Left lobe of liver (tissue), 2 donors: ENCODE measurements at regions not wholly inside any gene's neighbourhood (a gene's known extent, or its start where the extent isn't known, plus 50 kb on each side); places are given as distances from the start of the nearest gene placed in this dataset.
"Not testable (repeated sequence)": the region's sequence is repeated elsewhere in the genome, so short reads cannot be mapped to it uniquely, and the experiment has no call there.

ENCODE experiments used
- ATAC-seq: fragments of 200-7000 bp; cut with Tn5 transposase; one replicate; pipeline ENCODE4 v1.9.1; 2020; ENCODE audit warnings: mild to moderate bottlenecking, moderate library complexity
- DNase-seq: peaks from one replicate; pipeline ENCODE4 v3.0.0-alpha.2; 2020; ENCODE audit warnings: low spot score
- donor health status: DM: no; HTN: no; CAD: no; lungs with moderate emphysema.
- donor health status: DM: no; HTN: yes; CAD: no.

GRCh38 chr2:201946746-201947145 lies 86.9 kb upstream of the FZD7 start:
- ATAC-seq, DNase-seq: not testable (repeated sequence)

GRCh38 chr2:201947287-201947686 lies 86.4 kb upstream of the FZD7 start:
- no peak for ATAC-seq
- no peak for DNase-seq

- ATAC-seq (no peak), DNase-seq (no peak)
These were observed 84.3 kb upstream of the FZD7 start for GRCh38 chr2:201949181-201949926.

- DNase-seq (no peak), ATAC-seq (no peak)
These were observed 83.8 kb upstream of the FZD7 start for GRCh38 chr2:201949927-201950246.

GRCh38 chr2:201950606-201951005 lies 83.0 kb upstream of the FZD7 start:
- ATAC-seq, result no peak
- DNase-seq, result no peak

GRCh38 chr2:201952187-201952586 lies 81.5 kb upstream of the FZD7 start:
- no peak for DNase-seq
- no peak for ATAC-seq

- ATAC-seq (no peak), DNase-seq (no peak)
These were observed 80.3 kb upstream of the FZD7 start for GRCh38 chr2:201953396-201953795.

- ATAC-seq (no peak), DNase-seq (no peak)
These were observed 79.8 kb upstream of the FZD7 start for GRCh38 chr2:201953880-201954279.

GRCh38 chr2:201955231-201955630 lies 78.4 kb upstream of the FZD7 start:
- no peak for ATAC-seq
- no peak for DNase-seq

- DNase-seq (no peak), ATAC-seq (no peak)
These were observed 77.9 kb upstream of the FZD7 start for GRCh38 chr2:201955702-201956141.

- ATAC-seq, result no peak
- no peak for DNase-seq
These were observed 77.3 kb upstream of the FZD7 start for GRCh38 chr2:201956361-201956760.

GRCh38 chr2:201957091-201957490 lies 76.6 kb upstream of the FZD7 start:
- DNase-seq (no peak), ATAC-seq (no peak)

- no peak for DNase-seq
- ATAC-seq, result no peak
These were observed 74.5 kb upstream of the FZD7 start for GRCh38 chr2:201959198-201959597.

- DNase-seq (no peak), ATAC-seq (no peak)
These were observed 74.0 kb upstream of the FZD7 start for GRCh38 chr2:201959626-201960025.

GRCh38 chr2:201960305-201960704 lies 73.3 kb upstream of the FZD7 start:
- no peak for ATAC-seq
- no peak for DNase-seq

GRCh38 chr2:201961401-201961800 lies 72.3 kb upstream of the FZD7 start:
- DNase-seq (no peak), ATAC-seq (no peak)

GRCh38 chr2:201962774-201963562 lies 70.7 kb upstream of the FZD7 start:
- ATAC-seq (no peak), DNase-seq (no peak)

GRCh38 chr2:201964011-201964410 lies 69.6 kb upstream of the FZD7 start:
- DNase-seq (no peak), ATAC-seq (no peak)

- no peak for ATAC-seq
- no peak for DNase-seq
These were observed 68.9 kb upstream of the FZD7 start for GRCh38 chr2:201964631-201965206.

- ATAC-seq (no peak), DNase-seq (no peak)
These were observed 68.1 kb upstream of the FZD7 start for GRCh38 chr2:201965550-201965949.

- ATAC-seq (no peak), DNase-seq (no peak)
These were observed 66.8 kb upstream of the FZD7 start for GRCh38 chr2:201966691-201967438.
